ENCODE measurements at regions not wholly inside any gene's neighbourhood (a gene's known extent, or its start where the extent isn't known, plus 50 kb on each side); places are given as distances from the start of the nearest gene placed in this dataset.

GRCh38 chr10:131654471-131655087, 246.2 kb upstream of the PPP2R2D start:
- no peak for TF ChIP-seq CTCF (IDR thresholded peaks at IDR 0.05; ENCODE audit: low read length)
- TF ChIP-seq EZH2 (optimal IDR thresholded peaks at IDR 0.05; ENCODE audit: low read depth, low read length), result no peak
- no peak for TF ChIP-seq EZH2phosphoT487 (IDR thresholded peaks at IDR 0.05; ENCODE audit: low read length)

All from MM.1S (cell line).